HCT116 (cell line): ENCODE measurements at regions not wholly inside any gene's neighbourhood (a gene's known extent, or its start where the extent isn't known, plus 50 kb on each side); places are given as distances from the start of the nearest gene placed in this dataset.

Experiments
- POLR2A ChIP-seq: IDR thresholded peaks from 2 replicates; pipeline ENCODE4 v1.7.0; 2011; ENCODE audit warnings: borderline replicate concordance; ENCODE audit not compliant: insufficient read depth, insufficient read length; ENCODE audit errors: extremely low read depth
- POLR2AphosphoS5 ChIP-seq: IDR thresholded peaks from 2 replicates; pipeline ENCODE4 v1.6.1; 2011; ENCODE audit warnings: mild to moderate bottlenecking, low read depth, low read length, moderate library complexity
- TF ChIP-seq, protein P1 (sequence below), 3 experiments: fragments of 200-600 bp in 1 of 3; sonication (generic) in 1 of 3; IDR thresholded peaks in 2 of 3; conservative IDR thresholded peaks in 1 of 3; 2 replicates each; pipeline ENCODE4 v1.5.1; 2012 to 2017; ENCODE audit warnings: low read depth in 2 of 3, low read length in 2 of 3, antibody characterized with exemption in 1 of 3, borderline replicate concordance in 1 of 3, control low read depth in 1 of 3, mild to moderate bottlenecking in 1 of 3, mixed read lengths in 1 of 3, mixed run types in 1 of 3, moderate library complexity in 1 of 3; ENCODE audit not compliant: insufficient read depth in 1 of 3
- TF ChIP-seq, protein P2 (sequence below): IDR thresholded peaks from 2 replicates; pipeline ENCODE4 v1.6.1; 2012

DNA sequence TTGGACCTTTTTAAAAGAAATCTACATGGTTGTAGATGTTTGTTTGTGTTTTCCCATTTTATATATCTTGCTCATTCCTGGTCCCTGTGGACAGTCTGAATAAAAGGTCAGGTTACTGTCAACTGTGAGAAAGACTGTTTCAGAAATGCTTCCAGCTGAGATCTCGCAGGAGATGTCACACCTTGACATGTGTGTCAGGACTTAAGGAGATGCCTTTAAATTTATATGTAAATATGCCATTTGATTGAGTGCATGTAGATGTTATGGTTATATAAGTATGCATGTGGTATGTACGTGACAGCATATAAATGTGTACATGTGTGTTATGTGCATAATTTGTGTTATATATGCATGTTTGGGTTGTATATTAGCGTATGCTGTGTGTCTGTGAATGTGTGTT is 2172.3 kb upstream of the CELF4 start:
- TF ChIP-seq POLR2AphosphoS5 (no peak), POLR2A (no peak)
- TF ChIP-seq, protein P1, sequence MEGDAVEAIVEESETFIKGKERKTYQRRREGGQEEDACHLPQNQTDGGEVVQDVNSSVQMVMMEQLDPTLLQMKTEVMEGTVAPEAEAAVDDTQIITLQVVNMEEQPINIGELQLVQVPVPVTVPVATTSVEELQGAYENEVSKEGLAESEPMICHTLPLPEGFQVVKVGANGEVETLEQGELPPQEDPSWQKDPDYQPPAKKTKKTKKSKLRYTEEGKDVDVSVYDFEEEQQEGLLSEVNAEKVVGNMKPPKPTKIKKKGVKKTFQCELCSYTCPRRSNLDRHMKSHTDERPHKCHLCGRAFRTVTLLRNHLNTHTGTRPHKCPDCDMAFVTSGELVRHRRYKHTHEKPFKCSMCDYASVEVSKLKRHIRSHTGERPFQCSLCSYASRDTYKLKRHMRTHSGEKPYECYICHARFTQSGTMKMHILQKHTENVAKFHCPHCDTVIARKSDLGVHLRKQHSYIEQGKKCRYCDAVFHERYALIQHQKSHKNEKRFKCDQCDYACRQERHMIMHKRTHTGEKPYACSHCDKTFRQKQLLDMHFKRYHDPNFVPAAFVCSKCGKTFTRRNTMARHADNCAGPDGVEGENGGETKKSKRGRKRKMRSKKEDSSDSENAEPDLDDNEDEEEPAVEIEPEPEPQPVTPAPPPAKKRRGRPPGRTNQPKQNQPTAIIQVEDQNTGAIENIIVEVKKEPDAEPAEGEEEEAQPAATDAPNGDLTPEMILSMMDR (IDR thresholded peaks at IDR 0.05 in 2 of 3, conservative IDR thresholded peaks at IDR 0.05 in 1 of 3; ENCODE audit: borderline replicate concordance in 1 of 3, insufficient read depth in 1 of 3, low read depth in 2 of 3, low read length in 2 of 3), result no peak
- TF ChIP-seq, protein P2, sequence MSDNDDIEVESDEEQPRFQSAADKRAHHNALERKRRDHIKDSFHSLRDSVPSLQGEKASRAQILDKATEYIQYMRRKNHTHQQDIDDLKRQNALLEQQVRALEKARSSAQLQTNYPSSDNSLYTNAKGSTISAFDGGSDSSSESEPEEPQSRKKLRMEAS, result no peak
